T-helper 2 cell treated with Interferon-gamma antibody and Interleukin-4, amounts not matched to agents 5 μg/mL and 100 μg/mL, for 36 hours (primary cell): ENCODE measurements at regions not wholly inside any gene's neighbourhood (a gene's known extent, or its start where the extent isn't known, plus 50 kb on each side); places are given as distances from the start of the nearest gene placed in this dataset.
"Not testable (repeated sequence)": the region's sequence is repeated elsewhere in the genome, so short reads cannot be mapped to it uniquely, and the experiment has no call there.

ENCODE experiments used
- DNase-seq: peaks from one replicate; pipeline ENCODE4 v3.0.0; 2021; ENCODE audit warnings: low spot score
- H3K27ac Mint-ChIP-seq: one replicate; pipeline ENCODE4 v1.8.0; 2021; ENCODE audit warnings: mild to moderate bottlenecking, mixed read lengths
- H3K27me3 Mint-ChIP-seq: one replicate; pipeline ENCODE4 v1.8.0; 2021; ENCODE audit warnings: low read depth, mixed read lengths
- H3K36me3 Mint-ChIP-seq: one replicate; pipeline ENCODE4 v1.8.0; 2021; ENCODE audit warnings: low read depth, mixed read lengths
- H3K4me1 Mint-ChIP-seq: one replicate; pipeline ENCODE4 v1.8.0; 2021; ENCODE audit warnings: low read depth, mixed read lengths
- H3K4me3 Mint-ChIP-seq: one replicate; pipeline ENCODE4 v1.8.0; 2022; ENCODE audit warnings: mild to moderate bottlenecking, moderate library complexity, mixed read lengths
- H3K9me3 Mint-ChIP-seq: one replicate; pipeline ENCODE4 v1.8.0; 2021; ENCODE audit warnings: mixed read lengths

DNA sequence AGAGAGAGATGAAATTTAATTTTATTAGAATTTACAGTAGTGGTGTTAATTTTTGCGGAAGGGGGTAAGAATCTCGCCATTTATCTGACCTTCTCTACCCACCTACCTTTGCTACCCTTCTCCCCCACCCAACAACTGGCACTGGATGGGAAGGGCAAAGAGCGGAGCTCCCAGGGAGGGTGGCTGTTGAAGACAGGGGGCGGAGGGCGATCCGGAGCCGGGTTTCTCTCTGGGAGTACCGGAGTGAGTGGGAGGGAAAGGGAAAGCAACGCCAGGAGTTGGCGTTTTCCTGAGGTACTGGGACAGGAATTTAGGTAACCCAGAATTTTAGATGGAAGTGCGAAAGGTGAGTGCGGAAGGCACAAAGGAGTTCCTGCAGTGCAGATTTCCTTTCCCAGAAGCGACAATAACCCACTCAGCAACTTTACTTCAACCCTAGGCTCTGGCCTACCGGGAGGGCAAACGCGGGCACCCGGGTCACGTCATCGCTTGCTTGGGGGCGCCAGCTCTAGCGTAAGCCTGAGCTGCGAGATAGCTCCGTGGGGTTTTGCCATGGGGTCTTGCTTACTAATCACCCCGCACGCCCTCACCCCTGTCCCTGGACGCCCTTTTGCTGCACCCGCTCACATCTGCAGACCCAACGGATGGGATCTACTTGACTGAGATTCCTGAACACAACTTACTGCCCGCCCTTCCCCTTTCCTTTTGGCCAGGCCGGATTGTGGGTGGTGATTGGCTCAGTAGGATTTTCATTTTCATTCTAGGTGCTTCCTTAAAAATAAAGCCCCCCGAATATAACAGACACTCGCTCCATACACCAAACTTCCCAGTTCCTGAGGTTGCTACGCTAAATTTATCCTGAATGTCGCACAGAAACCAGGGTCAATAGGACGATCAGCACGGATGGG lies 413.0 kb upstream of the ESRRG start:
- Mint-ChIP-seq H3K4me1 (peaks cover 4% of the 10 kb centered on the region), H3K27ac (no peak overlapping the region), H3K4me3 (no peak overlapping the region), H3K9me3 (no peaks in the 10 kb centered on the region), H3K27me3 (peaks cover 84% of the 10 kb centered on the region), H3K36me3 (peaks cover 1% of the 10 kb centered on the region)
- DNase-seq = no peak

DNA sequence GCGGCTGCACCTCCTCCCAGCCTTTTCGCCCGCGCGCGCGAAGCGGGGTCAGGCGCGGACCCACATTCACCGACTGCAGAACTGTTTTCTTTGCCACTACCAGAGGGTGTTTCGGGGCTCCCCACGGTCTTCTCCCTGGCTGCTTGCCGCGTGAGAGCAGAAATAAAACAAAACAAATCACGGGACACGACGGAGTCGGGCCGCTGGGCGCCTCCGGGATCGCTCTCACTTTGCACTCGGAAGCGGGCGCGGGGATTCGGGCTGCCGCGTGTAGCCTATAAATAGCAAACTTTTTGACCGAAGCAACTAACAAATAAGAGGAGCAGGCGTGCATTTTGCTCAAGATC lies 412.3 kb upstream of the ESRRG start:
- H3K4me1 Mint-ChIP-seq = peaks cover 4% of the 10 kb centered on the region
- H3K9me3 Mint-ChIP-seq = no peaks in the 10 kb centered on the region
- peaks cover 79% of the 10 kb centered on the region for H3K27me3 Mint-ChIP-seq
- DNase-seq = no peak
- H3K27ac Mint-ChIP-seq = peak overlapping the region; percentile 36
- H3K36me3 Mint-ChIP-seq = peaks cover 1% of the 10 kb centered on the region
- H3K4me3 Mint-ChIP-seq = no peak overlapping the region

DNA sequence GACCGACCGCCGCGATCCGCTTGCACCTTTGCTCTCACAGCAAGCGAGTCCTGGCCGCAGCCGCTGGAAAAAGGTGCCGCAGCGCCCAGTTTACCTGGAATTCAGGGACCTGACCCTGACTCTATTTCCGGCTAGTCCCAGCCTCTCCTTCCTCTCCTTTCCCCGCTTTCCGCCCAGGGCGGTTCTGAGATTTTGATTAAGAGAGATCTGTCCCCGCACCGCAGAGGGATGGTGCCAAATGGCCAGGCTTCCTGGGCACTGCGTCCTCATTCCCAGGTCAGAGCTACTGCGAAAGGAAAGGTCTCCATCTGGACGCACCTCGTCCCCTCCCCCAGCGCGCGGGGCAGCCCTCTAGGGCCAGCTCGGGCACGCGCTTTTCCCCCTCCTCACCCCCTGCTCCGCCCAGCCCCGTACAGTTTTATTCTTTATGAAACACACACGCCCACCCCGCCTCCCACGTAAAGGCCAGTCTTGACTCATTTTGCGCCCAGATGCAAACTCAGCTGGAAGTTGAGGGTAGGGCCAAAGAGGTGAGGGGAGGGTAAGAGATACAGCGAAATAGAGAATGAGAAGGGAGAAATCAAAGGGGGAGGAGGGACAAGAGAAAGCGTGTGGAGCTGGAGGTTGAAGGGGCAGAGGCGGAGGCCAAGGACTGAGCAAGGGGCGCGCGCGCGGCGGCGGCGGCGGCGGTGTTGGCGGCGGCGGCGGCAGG lies 411.8 kb upstream of the ESRRG start:
- DNase-seq = no peak
- Mint-ChIP-seq H3K9me3 (no peaks in the 10 kb centered on the region), H3K27ac (no peak overlapping the region), H3K27me3 (peaks cover 75% of the 10 kb centered on the region), H3K36me3 (peaks cover 1% of the 10 kb centered on the region), H3K4me3 (peak overlapping the region; percentile 38), H3K4me1 (peaks cover 4% of the 10 kb centered on the region)

DNA sequence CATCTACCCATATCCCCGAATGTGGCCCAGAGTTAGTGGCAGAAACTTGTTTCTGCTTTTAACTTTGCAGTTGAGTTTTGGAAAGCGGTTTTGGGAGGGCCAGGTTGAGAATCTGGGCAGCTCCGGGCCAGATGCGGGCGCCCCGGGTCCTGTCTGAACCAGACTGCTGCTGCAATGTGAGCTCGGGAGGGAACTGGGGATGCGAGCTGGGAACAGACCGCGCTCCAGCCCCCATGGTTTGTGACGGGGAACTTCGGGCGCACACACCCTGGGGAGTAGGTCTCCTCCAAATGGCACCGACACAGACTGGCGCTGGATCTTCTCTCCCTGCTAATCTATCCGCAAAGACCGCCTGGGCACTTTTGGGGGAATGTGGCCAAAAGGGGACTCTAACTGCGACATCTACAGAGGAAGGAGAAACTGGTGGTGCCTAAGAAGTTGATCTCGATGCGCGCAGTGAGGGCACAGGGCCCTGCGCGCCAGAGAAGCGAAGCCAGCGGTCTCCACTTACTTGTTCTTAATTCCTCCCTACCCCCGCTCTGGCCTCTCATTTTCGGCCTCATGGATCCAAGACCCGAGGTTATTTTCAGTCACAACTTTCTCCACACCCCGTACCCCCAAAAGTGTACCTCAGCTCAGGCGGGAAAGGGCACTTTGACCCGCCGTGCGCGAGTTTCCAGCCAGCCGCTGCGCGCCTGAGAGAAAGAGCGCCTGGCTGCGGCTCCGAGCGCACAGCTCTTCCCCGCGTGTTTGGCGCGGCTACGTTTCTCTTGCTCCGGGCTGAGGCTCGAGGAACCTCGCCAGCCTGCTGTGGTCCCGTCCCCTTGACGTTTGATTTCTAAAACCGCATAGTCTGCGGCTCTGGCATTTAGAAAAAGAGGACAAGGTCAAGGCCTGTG lies 411.0 kb upstream of the ESRRG start:
- Mint-ChIP-seq H3K4me3 (no peak overlapping the region), H3K4me1 (peaks cover 4% of the 10 kb centered on the region), H3K27me3 (peaks cover 72% of the 10 kb centered on the region), H3K27ac (no peak overlapping the region), H3K36me3 (peaks cover 1% of the 10 kb centered on the region), H3K9me3 (no peaks in the 10 kb centered on the region)
- no peak for DNase-seq

DNA sequence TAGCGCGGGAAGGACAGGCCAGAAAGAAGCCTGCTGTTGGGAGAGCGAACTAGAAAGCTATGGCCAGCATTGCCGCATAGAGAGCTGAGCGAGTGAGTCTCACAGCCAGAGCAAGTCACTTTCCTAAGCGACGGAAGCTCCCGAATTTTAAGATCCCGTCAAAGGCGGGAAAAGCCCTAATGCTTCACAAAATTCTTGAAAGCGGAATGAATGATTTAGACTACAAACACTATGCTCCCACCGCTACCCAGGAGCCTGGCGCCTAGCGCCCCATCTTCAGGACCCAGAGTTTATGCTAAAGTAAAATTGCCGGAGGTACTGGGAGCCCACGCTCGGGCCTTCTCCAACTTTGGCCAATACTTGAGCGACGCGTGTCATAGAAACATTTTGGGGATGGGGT lies 409.9 kb upstream of the ESRRG start:
- no peaks in the 10 kb centered on the region for H3K36me3 Mint-ChIP-seq
- no peak overlapping the region for H3K4me3 Mint-ChIP-seq
- peaks cover 4% of the 10 kb centered on the region for H3K4me1 Mint-ChIP-seq
- no peak for DNase-seq
- H3K27ac Mint-ChIP-seq = no peak overlapping the region
- H3K27me3 Mint-ChIP-seq = peaks cover 61% of the 10 kb centered on the region
- no peaks in the 10 kb centered on the region for H3K9me3 Mint-ChIP-seq

DNA sequence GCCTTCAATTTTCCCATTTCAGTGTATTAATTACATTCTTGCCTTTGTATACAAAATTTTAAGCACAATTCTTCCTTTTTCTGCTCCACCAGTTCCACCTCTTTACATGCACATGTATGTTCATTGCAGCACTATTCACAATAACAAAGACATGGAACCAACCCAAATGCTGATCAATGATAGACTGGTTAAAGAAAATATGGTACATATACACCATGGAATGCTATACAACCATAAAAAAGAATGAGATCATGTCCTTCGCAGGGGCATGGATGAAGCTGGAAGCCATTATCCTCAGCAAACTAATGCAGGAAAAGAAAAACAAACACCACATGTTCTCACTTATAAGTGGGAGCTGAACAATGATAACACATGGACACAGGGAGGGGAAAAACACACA lies 400.1 kb upstream of the ESRRG start:
- not testable (repeated sequence) for H3K27ac Mint-ChIP-seq, H3K4me1 Mint-ChIP-seq, H3K4me3 Mint-ChIP-seq, H3K9me3 Mint-ChIP-seq, DNase-seq, H3K36me3 Mint-ChIP-seq, H3K27me3 Mint-ChIP-seq

DNA sequence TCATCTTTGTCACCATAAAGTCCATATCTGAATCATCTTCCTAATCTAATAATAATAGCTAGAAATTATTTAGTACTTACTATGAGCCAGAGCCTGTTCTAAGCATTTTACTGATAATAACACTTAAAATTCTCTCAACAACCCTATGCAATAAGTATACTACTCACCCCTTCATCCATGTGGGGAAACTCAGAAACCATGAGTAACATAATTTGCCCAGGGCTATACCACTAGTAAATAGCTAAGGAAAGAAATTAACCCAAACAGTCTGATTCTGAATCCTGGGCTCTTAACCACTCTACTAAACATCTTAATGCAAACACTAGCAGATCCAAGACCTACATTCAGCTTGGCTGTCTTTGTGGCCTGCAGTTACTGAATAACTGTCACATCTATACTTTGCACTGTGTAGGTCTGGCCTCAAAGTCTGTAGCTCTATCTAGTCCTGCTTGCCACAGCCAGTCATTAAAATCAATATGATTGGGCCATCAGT lies 394.8 kb upstream of the ESRRG start:
- no peaks in the 10 kb centered on the region for H3K36me3 Mint-ChIP-seq
- no peaks in the 10 kb centered on the region for H3K4me1 Mint-ChIP-seq
- H3K27me3 Mint-ChIP-seq = no peaks in the 10 kb centered on the region
- no peak overlapping the region for H3K27ac Mint-ChIP-seq
- no peak overlapping the region for H3K4me3 Mint-ChIP-seq
- H3K9me3 Mint-ChIP-seq = no peaks in the 10 kb centered on the region
- no peak for DNase-seq

DNA sequence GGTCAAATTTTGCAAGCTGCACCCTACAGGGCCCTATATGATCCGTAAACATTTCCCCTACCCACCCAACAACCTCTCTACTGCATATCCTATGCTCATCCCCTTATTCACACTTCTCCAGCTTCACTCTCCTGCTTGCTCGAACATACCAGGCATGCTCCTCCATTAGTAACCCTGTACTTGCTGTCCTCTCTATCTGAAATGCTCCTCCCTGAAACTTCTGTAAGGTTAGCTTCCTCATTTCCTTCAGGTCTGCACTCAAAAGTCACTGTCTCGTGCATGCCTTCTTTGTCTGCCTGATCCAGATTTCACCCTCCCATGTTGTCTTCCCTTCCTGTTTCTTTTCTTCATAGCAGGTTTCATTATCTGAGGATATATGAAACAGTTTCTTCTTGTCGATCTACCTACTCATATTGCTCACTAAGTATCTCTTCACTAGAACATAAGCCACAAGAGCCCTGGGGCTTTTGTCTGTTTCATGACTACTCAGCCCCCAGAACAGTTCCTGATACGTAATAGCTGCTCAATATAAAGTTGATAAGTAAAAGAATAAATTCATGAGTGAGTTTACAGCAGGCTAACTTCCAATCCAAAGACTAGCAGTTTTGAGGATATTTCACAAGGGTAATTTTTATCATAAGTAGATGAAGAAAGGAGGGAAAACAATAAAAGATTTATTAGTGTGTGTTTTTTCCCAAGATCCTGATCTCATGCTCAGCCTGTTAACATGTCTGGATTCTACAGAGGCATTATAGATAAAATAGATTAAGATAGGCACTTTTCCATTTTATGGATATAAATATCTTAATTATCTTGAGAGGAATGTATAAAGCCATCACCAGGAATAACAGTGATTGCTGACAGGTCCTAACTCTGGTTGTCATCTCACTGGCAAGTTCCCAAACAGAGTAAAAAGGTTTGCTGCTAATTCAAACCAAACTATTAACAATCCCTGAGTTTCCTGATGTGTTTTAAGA lies 392.5 kb upstream of the ESRRG start:
- no peak overlapping the region for H3K4me3 Mint-ChIP-seq
- no peaks in the 10 kb centered on the region for H3K36me3 Mint-ChIP-seq
- no peaks in the 10 kb centered on the region for H3K4me1 Mint-ChIP-seq
- no peak for DNase-seq
- no peaks in the 10 kb centered on the region for H3K9me3 Mint-ChIP-seq
- H3K27me3 Mint-ChIP-seq = no peaks in the 10 kb centered on the region
- H3K27ac Mint-ChIP-seq = no peak overlapping the region

DNA sequence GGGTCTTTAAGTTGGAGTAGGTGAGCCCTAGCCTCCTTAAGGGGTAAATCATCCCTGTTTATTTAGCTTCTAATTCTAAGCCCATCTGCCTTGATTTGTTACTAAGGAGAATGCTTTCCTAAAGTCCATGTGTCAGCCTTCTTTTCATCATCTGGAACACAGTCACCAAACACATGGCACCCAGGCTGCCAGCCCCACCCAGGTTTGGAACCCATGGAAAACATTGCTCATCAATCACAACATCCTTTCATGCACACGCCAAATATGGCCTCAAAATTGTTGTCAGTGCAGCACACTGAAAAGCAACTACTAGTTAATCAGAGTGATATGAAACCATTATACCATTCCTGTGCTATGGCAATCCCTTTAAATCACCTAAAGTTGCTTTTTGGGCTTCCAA lies 386.7 kb upstream of the ESRRG start:
- Mint-ChIP-seq H3K27ac (no peak overlapping the region), H3K36me3 (no peaks in the 10 kb centered on the region), H3K4me3 (no peak overlapping the region), H3K4me1 (no peaks in the 10 kb centered on the region), H3K27me3 (no peaks in the 10 kb centered on the region), H3K9me3 (no peaks in the 10 kb centered on the region)
- DNase-seq = no peak

DNA sequence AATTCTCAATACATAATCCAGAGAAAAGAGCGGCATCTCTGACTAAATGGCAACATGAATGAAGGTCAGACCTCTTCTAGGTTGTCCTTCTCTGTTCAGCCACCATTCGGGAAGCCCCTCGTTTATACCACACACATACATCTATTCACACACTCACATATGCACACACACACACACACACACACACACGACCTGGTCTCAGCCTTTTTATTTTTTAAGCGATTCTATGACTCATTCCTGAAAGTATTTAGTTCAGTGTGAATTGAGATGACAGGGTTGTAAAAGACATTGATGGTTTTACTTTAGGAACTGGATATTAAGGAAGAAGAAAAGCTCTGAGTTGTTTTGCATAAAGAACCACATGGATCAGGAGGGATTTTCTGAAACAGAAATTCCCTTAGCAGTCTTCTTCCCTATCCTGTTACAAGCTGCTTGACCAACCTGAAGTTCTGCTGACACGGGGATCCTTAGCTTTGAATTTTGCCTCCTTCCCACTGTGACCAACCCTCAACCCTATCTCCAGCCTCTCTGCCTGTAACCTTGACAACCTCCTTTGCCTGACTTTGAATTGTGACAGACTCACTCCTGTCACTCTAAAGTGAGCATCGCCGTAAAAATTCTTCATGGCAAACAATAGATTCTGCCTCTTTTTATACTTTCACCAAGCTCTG lies 383.1 kb upstream of the ESRRG start:
- Mint-ChIP-seq H3K27me3 (no peaks in the 10 kb centered on the region), H3K4me1 (no peaks in the 10 kb centered on the region), H3K36me3 (no peaks in the 10 kb centered on the region), H3K27ac (no peak overlapping the region), H3K9me3 (no peaks in the 10 kb centered on the region), H3K4me3 (no peak overlapping the region)
- DNase-seq = no peak

DNA sequence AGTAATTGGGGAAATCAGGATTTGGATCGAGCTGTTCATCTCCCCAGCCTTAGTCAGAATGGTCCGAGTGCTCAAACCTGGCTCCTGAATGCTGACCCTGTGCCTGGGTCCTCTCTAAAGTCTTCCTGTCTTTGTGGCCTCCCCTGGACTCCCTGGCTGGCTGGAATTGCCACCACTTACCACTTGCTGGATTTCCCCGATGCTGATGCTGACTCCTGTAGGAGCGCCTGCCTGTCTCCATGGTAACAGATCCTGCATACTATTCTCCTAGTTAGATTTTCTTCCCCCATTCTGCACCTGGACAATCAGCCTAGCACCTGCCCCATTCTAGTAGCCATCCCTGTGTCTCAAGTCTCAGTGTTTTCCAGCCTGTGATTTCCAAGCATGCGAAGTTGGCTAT lies 382.2 kb upstream of the ESRRG start:
- no peaks in the 10 kb centered on the region for H3K27me3 Mint-ChIP-seq
- no peaks in the 10 kb centered on the region for H3K36me3 Mint-ChIP-seq
- no peaks in the 10 kb centered on the region for H3K9me3 Mint-ChIP-seq
- no peak overlapping the region for H3K27ac Mint-ChIP-seq
- H3K4me1 Mint-ChIP-seq = no peaks in the 10 kb centered on the region
- DNase-seq = no peak
- H3K4me3 Mint-ChIP-seq = no peak overlapping the region

DNA sequence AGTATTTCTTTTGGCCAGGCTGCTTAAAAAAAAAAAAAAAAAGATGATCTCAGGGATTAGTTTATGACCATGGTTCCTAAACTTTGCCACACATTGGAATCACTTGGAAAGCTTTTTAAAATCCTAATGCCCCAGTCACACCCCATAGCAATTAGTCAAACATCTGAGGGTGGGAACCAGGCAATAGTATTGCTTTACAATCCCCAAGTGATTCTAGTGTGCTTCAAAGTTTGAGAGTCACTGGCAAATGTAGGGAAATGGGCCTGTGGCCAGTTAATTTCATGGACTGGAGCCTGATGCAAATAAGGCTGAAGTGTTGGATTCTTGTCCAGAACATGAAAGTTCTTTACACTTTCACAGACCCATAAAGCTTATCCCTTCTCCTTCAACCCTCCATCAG lies 374.6 kb upstream of the ESRRG start:
- no peak for DNase-seq
- no peaks in the 10 kb centered on the region for H3K36me3 Mint-ChIP-seq
- H3K27ac Mint-ChIP-seq = no peak overlapping the region
- no peaks in the 10 kb centered on the region for H3K27me3 Mint-ChIP-seq
- H3K9me3 Mint-ChIP-seq = no peaks in the 10 kb centered on the region
- H3K4me3 Mint-ChIP-seq = no peak overlapping the region
- H3K4me1 Mint-ChIP-seq = no peaks in the 10 kb centered on the region
